HG02759 (cell line): ENCODE measurements at regions not wholly inside any gene's neighbourhood (a gene's known extent, or its start where the extent isn't known, plus 50 kb on each side); places are given as distances from the start of the nearest gene placed in this dataset.
A peak's percentile ranks its signal among the peaks of the same experiment; 100 is the strongest.
"Not testable (repeated sequence)": the region's sequence is repeated elsewhere in the genome, so short reads cannot be mapped to it uniquely, and the experiment has no call there.

Experiments
- ATAC-seq: cut with Tn5 transposase; IDR thresholded peaks from one replicate; pipeline ENCODE4 v1.9.1; 2021; ENCODE audit warnings: mild to moderate bottlenecking, moderate library complexity; ENCODE audit not compliant: unreplicated experiment

DNA sequence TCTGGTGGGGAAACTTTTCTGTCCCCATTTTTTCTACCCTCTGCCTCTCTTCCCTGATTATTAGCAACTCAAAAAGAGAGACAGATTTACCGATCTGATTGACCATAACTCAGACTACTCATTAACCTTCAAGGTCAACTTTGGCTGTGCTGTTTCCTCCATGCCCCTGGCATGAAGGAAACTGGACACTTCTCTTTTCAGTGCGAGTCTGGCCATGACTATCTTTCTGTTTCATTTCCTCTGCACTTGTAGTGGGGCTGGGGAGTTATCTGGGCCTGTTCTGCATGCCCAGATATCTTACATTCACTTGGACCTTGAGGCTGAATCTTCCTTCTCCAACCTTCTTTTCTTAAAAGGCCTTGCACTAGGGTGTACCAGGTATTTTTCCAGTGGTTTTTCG is 76.9 kb upstream of the SLCO2A1 start:
- ATAC-seq, result peak; percentile 84

DNA sequence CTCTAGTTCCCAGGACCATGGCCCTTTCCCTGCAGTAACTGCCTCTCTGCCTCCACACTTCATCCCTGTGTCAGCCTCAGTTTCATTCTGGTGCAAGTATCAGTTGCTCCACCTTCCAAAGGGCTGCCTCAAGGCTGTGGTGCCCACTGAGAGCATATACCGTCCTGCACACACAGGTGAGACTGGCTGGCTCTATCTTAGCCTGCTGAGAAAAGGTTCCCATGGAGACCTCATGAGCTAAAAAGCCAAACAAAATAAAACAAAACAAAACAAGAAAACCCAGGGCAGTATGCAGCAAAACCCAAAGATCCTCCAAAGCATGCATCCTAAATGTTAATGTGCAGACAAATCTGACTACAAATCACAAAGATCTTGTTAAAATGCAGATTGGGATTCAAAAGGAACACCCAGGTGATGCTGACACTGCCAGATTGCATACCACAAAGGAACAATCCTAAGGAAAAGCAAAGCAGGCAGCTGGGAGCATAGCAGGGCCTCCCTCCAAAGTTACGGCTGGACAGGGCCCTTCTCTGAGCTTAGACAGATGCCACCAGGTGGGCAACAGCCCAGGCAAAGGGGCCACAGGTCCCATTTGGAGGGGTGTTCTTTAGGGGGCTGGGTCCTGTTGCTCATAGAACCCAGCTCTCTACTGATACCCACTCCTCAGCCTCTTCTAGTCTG is 76.3 kb upstream of the SLCO2A1 start:
- no peak for ATAC-seq

DNA sequence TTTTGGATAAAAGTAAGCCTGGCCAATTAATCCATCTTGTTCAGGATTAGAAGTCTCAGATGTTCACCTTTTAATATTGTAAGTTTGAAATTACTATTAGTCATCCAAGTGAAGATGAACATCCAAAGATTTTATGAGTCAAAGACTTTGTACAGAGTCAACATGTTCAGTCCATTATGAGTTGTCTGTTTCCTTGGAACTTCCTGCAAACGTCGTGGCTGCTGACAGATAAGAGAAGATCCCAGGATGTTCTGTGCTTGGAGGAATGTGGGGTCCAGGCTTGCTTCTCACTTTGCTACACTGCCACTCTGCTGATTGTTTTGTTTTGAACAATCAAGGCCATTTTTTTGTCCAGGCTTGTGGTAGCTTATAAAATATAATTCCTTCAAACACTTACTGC is 74.3 kb upstream of the SLCO2A1 start:
- no peak for ATAC-seq

DNA sequence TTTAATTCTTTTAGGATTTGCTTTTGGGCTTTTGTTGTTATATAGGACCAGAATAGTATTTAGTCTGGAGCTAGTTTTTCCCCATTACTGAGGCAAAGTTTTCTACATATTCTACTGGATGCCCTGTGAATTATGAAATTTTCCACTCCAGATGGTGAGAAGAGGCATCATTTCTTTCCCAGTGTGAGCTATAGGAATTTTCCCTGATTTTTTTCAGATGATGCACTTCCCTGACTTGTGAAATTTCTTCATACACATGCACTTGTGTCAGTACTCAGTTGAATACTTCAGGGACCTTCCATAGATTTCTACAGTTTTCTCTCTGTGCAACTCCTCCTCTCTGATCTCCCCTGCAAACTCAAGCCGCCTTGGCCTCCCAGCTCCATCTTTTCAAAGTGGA is 73.7 kb upstream of the SLCO2A1 start:
- no peak for ATAC-seq

DNA sequence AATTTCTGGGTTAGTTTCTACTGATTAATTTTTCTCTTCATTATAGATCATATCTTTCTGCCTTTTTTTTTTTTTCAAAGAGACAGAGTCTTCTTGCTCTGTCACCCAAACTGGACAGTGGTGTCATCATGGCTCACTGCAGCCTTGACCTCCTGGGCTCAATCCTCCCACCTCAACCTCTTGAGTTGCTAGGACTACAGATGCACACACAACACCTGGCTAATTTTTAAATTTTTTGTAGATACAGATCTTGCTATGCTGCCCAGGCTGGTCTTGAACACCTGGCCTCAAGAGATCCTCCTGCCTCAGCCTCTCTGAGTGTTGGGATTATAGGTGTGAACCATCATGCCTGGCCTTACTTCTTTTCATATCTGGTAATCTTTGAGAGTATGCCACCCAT is 73.3 kb upstream of the SLCO2A1 start:
- no peak for ATAC-seq

DNA sequence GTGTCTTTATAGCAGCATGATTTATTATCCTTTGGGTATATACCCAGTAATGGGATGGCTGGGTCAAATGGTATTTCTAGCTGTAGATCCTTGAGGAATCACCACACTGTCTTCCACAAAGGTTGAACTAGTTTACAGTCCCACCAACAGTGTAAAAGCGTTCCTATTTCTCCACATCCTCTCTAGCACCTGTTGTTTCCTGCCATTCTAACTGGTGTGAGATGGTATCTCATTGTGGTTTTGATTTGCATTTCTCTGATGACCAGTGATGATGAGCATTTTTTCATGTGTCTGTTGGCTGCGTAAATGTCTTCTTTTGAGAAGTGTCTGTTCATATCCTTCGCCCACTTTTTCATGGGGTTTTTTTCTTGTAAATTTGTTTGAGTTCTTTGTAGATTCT is 66.5 kb upstream of the SLCO2A1 start:
- not testable (repeated sequence) for ATAC-seq

DNA sequence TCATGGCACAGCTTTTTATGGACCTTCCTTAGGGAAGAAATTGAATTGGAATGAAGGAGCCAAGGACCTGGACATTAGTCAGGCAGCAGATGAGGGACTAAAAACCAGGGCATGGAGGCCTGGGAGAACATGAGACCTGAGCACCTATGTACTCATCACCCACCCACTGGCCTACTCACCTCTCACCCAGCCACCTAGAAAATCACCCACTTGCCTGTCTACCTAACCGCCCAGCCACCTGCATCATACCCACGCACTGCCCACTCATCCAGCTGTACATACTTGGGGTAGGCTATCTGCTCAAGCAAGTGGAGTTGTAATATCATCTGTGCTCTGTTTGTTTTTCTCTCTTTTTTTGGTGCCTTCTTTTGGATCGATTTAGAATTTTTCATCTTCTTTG is 65.3 kb upstream of the SLCO2A1 start:
- no peak for ATAC-seq

DNA sequence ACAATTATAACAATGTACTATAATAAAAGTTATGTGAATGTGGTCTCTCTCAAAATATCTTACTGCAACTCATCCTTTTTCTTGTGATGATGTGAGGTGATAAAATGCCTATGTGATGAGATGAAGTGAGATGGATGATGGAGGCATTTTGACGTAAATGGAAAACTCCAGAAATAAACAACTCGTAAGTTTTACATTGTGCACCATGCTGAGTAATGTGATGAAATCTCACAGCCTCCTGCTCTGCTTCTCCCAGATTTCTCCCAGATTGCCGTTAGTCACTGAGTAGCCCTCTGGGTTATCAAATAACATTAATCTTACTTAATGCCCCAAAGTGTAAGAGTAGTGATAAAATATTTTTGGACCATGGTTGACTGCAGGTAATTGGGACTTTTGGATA is 64.8 kb upstream of the SLCO2A1 start:
- ATAC-seq, result no peak

DNA sequence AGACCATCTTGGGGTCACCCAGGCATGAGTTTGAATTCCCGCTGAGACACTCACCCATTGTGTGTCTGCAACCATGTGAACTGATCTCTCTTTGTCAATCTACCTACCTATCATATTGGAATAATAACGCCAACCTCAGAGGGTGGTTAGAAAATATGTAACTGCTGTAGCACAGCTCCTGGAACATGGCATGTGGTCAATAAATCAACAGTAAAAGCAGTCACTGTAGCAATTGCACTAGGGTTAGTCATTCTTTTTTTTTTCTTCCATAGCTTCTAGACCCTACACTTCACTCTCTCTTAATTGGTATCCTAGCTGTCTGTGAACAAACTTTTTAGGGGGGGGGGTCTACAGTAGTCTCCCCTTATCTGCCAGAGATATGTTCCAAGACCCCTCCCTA is 64.2 kb upstream of the SLCO2A1 start:
- ATAC-seq, result no peak

DNA sequence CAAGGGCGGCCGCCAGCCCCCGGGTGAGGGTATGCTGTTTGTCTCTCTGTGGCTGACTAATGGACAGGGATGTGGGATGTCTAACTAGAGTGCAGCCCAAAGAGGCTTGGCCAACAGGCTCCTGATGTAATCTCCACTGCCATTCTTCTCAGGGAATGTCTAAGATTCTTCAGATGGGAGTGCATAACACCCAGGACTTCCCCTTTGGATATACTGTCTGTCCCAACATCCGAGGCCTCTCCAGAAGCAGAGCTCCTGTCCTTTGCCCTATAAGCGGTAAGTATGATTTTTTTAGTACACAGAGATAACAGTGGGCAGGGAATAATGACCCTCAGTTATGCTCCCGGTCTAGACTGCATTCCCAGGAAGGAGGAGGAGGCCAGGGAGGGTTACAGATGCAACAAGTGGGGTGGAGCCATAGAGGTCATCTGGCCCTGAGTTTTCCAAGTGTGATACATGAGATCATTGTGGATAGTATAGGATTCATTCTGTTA is 62.5 kb upstream of the SLCO2A1 start:
- ATAC-seq, result no peak

DNA sequence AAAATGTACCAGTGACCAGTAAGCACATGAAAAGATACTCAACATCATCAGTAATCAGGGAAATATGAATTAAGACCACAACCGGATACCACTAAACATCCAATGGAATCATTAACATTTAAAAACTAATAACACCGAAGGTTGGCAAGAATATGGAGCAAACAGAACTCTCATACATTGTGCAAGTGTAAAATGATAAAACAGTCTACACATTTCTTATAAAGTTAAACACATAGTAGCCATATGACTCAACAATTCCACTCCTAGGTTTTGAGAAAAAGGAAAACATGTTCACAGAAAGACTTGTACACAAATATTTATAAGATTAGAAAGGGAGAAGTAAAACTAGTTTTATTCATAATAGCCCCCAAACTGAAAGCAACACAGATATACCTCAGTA is 60.3 kb upstream of the SLCO2A1 start:
- ATAC-seq, result no peak

DNA sequence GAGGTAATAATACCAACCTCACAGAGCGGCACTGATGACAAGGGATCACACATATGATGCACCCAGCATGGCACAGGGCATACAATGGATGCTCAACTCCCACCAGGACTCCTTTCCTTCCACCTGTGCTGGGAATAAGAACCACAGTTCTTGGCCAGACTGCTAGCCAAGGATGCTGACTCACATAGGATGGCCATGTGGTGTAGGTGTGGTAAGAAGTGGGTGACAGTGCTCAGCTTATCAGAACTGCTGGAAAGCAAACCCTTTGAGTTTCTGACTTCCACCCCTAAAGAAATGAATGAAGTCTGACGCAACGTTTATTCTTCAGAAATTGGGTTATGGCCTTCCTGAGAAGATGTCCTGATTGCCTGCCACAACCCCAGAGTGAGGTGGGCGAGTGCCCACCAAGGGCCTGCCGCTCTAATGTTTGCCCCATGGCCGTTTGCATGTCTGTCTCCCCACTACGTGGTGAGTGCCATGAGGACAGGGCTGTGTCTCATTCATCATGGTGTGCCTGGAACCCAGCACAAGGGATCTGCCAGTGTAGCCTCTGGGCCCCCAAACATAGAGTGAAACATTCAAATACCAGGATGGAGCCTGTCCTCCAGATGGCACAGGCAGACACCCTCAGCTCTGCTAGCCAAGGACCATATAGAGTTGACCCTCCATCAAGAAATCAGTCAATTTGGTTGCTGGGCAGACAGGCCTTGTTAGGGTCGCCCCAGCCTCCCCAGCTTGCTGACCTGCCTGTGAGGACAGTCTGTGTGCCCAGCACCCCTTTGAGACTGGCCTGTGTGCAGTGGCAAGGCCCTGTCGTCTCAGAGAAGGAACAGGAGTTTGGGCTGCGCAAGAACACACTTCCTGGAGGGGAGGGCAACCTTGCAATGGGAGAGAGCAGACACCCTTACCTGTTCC is 57.6 kb upstream of the SLCO2A1 start:
- ATAC-seq, result no peak

DNA sequence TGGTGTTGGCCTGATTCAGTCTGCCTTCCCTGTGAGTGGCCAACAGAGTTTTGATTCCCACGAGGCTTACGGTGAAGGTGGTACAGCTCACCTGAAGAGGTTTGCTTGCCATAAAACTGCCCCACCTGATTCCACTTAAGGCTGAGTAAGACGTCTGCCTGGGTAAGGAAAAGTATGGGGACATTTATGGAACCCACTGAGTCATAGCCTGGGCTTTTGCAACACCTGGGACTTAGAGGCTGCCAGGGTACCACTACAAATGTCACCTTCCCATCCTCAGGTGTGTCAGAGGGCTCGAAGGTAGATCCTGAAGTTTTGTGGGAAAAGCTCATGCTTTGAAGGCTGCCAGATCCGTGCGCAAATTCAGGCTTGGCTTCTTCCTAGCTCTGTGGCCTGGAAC is 56.9 kb upstream of the SLCO2A1 start:
- ATAC-seq, result no peak

DNA sequence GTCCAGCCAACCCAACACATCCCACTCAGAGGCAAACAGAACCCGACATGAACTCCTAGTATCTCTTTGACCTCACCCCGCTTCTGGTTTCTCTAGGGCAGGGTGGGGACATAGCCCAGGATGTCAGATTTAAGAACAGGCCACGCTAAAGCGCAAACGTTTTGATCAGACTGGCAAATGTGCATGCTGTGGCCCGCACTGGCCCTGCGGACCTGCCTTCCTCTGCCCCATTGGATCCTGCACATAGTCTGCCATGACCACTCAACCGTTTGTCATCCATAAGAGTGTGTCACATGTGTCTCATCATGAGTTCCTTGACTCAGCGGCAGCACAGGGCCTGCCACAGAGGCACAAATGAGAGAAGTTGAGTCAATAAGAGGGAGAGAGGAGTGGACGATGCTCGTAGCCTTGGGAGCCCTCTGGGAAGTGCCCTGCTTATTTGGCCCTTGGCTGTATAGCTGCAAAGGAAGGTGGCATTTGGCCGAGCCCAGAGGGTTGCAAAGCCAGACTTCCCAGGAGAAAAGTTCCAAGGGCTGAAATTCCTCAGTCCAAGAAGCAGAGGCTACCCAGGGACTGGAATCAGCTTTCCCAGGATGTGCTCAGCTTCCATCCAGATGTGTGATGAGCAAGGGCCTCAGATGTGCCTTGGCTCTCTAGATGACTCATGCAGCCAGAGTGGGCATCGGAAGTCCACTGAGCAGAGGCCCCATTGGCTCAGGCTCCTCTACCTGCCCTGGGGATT is 55.5 kb upstream of the SLCO2A1 start:
- no peak for ATAC-seq

DNA sequence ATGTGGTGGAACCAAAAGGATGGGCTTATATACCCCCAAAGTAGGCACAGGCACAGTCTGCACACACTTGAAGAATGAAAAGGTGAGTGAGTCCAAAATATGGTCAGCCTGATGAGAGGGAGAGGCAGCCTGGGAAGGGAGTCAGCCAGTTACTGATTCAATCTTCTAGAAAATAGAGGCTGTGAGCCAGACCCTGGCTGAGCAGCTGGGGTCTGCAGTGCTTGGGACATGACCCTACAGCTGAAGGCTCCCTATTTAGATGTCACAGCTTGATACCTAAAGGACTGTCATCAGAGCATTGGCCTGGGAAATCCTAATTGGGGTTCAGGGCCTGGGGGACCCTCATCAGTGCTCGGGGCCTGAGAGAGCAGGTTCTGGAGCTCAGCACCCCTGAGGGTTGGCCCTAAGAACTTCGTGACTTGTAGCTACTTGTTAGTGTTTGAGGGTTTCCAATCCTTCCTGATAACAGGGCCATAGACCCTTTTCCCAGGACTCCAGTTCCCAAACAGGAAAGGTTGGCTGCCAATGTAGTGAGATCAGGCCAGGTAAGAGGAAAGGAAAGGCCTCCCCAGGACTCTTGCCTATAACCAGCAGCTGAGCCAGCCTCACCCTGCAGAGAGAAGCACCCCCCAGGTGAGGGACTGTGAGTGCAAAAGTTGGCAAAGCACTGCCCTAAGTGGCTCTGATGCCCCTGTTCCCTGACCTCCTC is 54.7 kb upstream of the SLCO2A1 start:
- no peak for ATAC-seq

DNA sequence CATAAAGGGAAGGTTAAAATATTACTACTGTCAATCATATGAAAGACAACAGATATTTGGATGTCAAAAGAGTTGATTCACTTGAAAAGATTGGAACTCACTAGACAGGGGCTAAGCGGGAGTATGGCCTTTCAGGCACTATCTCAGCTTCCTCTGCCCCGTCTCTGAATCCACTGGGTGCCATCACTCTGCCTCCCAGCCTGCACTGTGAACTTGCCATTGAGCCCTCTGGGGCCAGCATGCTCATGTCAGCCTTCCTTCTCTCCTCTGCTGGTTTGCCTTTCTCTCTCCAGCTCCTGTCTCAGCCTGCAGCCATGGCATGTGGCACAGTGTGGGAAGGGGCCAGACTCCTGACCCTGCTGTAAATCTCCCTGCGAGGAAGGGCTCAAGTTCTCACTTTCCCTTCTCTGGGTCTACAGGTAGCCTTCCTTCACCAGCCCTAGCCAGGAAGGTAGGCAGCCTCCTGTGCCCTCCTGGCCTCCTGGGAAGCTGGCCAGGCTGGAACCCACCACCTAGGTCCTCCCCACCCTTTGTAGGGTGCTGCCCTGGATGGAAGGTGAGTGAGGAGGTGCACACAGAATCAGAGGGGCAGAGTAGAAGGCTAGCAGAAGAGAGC is 54.0 kb upstream of the SLCO2A1 start:
- ATAC-seq, result no peak

DNA sequence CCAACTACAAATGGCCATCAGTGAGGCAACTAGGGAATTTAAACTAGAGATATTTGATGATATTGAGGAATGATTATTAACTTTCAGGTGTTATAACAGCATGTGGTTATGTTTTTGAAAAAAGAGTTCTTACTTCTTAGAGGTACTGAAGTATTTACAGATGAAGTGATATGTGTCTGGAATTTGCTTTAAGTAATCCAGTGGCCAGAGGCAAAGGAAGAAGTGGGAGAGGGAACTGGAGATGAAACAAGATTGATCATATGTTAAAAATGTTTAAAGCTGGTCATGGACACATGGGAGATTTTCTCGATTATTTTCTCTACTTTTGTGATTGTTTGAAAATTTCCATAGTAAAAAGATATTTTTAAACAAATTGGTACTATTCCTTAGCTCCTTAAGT is 53.3 kb upstream of the SLCO2A1 start:
- ATAC-seq, result no peak

DNA sequence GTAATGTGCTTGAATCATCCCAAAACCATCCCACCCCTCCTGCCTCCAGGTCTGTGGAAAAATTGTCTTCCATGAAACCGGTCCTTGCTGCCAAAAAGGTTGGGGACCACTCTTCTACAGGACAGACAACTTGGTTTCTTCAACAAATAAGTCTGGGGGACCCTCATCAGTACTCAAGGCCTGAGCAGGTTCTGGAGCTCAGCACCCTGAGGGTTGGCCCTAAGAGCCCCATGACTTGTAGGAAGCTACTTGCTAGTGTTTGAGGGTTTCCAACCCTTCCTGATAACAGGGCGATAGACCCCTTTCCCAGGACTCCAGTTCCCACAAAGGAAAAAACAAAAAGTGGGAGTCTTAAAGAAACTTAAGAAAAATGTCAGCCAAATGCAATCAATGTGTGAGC is 52.9 kb upstream of the SLCO2A1 start:
- ATAC-seq, result no peak

DNA sequence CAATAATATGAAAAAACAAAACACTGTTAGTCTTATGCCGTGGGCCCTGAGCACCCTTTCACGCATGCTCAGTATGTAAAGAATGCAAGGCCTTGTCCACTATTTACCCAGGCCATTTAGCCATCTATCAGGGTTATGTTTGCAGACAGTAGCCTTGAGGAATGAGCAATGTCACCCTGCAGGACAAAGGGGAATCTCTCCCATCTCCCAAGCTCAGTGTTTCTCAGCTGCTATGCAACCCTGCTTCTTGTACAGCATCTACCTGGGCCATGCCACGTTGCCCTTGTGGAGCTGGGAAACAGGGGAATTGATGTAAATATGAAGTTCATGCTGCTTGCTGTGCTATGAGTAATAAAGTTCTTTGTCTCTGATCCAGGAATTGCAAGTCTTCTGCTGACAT is 51.5 kb upstream of the SLCO2A1 start:
- ATAC-seq, result no peak

DNA sequence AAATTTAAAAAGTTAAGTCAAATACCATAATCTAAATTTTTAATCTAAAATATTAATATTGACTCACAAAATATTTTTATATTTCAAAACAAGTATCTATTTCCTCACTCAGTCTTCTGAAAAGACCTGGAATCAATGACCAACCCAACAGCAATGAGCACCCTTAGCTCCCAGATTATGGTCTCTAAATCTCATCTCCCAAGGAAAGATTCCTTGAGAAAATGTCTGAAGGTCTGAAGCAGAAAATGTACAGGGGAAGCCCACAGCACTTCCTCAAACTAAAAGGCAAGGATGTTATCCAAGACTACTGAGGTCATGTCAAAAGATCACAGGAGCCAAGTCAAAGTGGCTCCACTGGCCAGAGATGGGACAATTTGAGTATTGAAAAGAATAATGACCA is 51.0 kb upstream of the SLCO2A1 start:
- no peak for ATAC-seq

DNA sequence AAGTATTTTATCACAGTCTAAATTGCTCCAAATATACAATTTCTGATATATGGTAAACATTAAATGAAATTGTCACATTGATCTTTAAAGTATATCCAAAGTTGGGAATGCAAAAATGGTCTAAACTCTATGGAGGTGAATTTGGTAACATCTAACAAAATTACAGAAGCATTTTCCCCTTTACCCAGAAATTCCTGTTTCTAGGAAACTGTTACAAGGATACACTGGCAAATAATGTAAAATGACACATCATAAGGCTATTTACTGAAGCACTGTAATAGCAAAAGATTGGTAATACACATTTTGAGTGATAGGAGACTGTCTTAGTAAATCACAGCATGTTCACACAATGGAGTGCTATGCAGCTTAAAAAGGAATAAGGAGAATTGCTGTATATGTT is 50.0 kb upstream of the SLCO2A1 start:
- no peak for ATAC-seq
